ENCODE measurements at regions not wholly inside any gene's neighbourhood (a gene's known extent, or its start where the extent isn't known, plus 50 kb on each side); places are given as distances from the start of the nearest gene placed in this dataset.
"Not testable (repeated sequence)": the region's sequence is repeated elsewhere in the genome, so short reads cannot be mapped to it uniquely, and the experiment has no call there.

DNA sequence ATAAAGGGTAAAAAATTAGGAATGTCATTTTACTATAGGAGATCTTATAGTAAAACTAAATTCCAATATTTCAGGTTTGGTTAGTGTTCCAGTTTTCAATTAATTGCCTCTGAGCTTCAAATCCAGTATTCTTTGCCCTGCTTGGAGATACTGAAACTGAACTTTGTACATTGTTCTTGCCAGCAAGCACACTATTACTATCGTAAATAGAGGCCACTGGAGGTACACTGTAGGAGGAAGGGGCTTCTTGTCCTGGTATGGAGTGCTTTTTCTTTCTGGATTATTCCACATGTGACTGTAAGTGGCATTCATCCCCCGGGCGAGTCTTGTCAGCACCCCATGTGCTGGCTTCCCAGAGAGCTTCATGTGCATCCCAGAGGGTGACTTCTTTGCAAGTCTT lies 234.7 kb upstream of the PTPRZ1 start:
- DNase-seq, result no peak
- in situ Hi-C loops (cut with HindIII; ENCODE audit: low pct_ligation_motif_present, low pct_unique_long_range_greater_than_20kb, low sequenced_read_pairs), result no loop called here

DNA sequence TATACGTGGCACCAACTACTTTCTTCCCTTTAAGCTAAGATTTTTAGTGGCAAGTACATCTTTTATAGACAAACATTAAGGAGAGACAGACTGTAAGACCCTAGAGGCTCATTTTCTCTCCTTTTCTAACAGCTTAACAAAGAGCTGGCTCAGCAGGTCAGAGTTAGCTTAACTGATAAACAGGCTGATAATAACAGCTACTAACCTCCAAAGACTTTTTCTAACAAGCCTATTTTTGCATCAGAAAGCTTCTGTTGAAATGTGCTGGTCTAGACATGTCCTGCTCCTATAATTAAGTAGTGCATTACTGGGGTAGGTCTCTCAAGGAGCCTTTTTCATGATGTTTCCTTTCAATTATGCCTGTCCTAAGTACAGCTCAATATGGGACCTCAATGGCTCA lies 238.2 kb upstream of the FAM3C start:
- no peak for DNase-seq
- in situ Hi-C loops (cut with HindIII; ENCODE audit: low pct_ligation_motif_present, low pct_unique_long_range_greater_than_20kb, low sequenced_read_pairs), result no loop called here

DNA sequence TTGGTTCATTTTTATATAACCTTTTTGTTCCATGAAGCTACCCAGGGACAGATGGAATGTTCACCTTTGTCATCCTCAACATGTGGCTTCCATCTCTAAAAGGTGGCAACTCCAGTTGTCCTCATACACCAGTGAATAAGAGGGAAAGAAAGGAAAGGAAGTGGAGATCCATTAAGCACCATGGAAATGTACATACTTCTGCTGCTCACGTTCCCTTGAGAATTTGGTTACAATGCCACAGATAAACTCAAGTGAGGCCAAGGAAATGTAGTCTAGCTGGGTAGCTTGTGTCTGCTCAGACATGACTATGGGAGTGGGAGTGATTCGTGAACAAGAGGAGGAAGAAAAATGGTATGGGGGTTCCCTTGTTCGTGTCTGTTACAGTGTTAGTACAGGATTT lies 237.1 kb upstream of the FAM3C start:
- in situ Hi-C loops (cut with HindIII; ENCODE audit: low pct_ligation_motif_present, low pct_unique_long_range_greater_than_20kb, low sequenced_read_pairs), result no loop called here

DNA sequence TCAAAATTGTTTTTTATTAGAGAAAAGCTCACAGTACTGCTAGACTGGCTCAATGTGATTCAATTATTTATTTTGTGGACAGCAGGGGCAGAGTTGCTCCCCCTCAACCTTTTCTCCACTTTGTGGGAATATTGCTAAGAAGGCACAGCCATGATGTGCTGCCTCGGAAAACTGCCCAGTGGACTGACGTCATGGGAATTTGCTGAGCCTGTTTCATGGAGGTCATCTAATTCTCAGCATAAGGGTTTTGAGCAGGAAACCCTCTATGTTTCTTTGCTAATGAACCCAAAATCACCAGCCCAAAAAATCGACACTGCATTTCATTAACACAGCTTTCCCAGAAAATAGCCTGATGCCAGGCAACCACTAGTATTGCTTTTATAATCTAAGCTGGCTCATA lies 228.8 kb upstream of the FAM3C start:
- DNase-seq, result no peak
- in situ Hi-C loops (cut with HindIII; ENCODE audit: low pct_ligation_motif_present, low pct_unique_long_range_greater_than_20kb, low sequenced_read_pairs), result no loop called here

More for the DNA sequence above, 237.1 kb upstream of the FAM3C start:
- no peak for DNase-seq

DNA sequence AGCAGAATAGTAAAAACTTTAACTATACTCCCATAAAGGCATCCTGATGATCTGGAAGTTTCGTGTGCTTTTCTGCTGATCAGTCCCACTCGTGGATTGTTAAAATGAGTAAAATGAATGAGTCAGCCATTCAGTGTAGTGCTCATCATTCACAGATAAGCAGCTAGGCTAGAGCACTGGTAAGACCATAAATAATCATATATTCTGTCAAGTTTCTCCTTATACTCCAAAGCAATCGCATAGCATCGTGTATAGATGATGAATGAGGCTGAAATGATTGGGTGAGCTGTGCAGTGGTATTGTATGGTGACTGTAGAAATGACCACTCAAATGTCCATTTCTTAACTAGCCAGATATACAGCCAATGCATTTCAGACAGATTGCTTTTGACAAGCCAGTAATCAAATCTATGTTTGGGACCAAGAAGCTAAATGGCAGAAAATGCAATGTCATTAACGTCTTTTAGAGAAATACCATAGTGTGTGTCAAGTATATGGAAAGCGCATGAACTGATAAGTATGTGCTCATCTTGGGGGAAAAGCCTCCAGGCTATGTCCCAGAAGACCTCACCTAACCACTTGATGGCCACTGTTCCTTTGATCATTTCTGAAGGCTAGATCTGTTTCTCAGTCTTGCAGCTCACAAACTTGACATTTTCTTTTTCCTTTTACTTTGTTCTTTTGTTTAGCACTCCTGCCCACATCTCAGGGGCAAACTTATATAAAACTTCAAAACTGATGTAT lies 227.2 kb upstream of the FAM3C start:
- in situ Hi-C loops (cut with HindIII; ENCODE audit: low pct_ligation_motif_present, low pct_unique_long_range_greater_than_20kb, low sequenced_read_pairs), result no loop called here
- no peak for DNase-seq

DNA sequence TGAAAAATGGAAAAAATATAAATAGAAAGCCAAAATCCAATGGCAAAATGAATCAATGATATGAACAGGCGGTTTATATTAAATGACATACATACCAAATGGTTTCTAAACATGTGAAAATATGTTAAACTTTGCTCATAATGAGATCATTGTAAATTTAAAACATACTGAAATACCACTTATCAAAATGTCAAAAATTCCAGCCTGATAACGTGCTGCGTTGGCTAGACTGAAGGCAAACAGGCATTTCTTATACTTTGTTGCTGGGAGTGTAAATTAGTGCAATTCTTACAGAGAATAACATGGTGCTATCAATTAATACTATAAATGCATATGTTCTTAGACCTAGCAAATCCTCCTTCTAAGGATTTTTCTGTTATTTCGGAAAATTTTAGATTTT lies 225.8 kb upstream of the FAM3C start:
- in situ Hi-C loops (cut with HindIII; ENCODE audit: low pct_ligation_motif_present, low pct_unique_long_range_greater_than_20kb, low sequenced_read_pairs), result no loop called here
- no peak for DNase-seq

DNA sequence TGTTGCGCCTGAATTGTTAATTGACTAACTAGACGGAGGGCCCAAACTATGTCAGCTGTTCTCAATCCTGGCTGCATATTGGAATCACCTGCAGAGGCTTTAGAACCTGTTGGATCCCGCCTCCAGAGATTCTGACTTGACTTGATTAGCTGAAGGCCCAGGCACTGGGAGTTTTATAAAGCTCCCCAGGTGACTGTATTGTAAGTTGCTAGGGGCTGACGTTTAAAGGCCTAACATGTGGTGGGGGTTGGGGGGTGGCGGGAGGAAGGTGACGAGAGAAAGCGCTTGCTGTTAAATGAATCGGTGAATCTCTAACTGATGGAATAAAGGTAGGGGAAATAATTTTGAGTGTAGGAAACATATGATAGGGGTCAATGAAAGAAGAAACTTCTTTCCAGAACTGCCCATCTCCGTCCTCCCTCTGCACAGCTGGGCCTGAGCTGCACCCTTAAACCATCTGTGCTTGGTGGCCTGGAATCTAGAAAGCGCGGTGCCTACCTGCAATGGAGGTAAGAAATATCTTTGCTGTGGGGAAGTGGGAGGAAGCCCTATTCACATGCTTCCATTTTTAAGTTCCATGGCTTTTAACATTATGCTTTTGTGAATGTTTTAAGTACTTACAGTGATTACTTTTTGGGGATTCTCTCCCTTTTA lies 225.0 kb upstream of the FAM3C start:
- DNase-seq, result no peak
- in situ Hi-C loops (cut with HindIII; ENCODE audit: low pct_ligation_motif_present, low pct_unique_long_range_greater_than_20kb, low sequenced_read_pairs), result no loop called here

DNA sequence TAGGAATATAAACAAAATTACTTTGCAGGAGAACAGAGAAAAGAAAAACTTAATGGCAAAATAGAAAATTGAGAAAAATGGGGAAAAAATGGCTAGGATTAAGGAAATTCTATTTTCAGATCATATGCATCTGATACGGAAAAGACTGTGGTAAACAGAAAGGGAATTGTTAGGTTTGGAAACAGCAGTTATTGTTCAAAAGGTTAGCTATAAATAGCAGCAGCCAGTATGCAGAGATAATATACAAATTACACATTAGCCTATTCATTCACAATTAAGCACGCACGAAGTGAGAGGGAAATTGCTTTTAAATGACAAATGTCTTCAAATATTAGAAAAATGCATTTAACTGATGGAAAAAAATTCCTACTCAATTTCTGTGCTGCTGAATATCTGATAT lies 224.1 kb upstream of the FAM3C start:
- in situ Hi-C loops (cut with HindIII; ENCODE audit: low pct_ligation_motif_present, low pct_unique_long_range_greater_than_20kb, low sequenced_read_pairs), result no loop called here

DNA sequence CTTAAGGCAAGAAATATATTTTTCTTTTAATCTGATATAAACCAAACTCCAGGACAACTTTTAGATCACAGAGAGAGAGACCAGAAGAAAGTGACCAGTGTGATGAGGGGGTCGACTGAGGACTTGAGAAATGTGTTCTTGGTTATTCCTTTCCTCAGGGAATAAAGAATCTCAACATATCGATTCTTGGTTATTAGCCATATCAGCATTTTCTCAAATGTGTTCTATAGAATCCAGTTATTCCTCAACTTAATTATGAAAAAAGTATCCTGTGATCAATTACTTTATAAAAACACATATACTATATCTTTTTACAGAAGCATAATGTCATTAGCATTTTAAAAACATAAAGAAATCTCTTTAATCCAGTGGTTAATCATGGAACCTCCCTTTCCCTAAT lies 222.1 kb upstream of the FAM3C start:
- in situ Hi-C loops (cut with HindIII; ENCODE audit: low pct_ligation_motif_present, low pct_unique_long_range_greater_than_20kb, low sequenced_read_pairs), result no loop called here
- no peak for DNase-seq

More for the DNA sequence above, 224.1 kb upstream of the FAM3C start:
- DNase-seq, result no peak

DNA sequence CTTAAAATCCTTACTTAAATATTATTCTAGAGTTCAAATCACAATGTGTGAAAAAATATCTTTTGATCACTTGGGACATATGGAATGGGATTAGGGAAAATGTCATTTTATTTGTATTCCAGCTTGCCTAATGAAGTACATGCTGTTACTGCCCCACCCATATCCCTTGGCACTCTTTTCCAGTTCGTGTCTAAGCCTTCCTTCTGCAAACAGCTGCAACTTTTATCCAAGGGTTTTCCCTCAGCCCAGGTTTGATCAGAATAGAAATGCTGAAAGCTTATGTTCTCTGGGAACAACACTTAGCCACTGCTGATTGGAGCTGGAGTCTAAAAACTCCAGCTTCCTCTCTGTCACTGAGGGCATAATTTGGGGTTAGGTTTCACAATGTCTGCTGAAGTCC lies 214.1 kb upstream of the FAM3C start:
- in situ Hi-C loops (cut with HindIII; ENCODE audit: low pct_ligation_motif_present, low pct_unique_long_range_greater_than_20kb, low sequenced_read_pairs), result no loop called here
- no peak for DNase-seq

DNA sequence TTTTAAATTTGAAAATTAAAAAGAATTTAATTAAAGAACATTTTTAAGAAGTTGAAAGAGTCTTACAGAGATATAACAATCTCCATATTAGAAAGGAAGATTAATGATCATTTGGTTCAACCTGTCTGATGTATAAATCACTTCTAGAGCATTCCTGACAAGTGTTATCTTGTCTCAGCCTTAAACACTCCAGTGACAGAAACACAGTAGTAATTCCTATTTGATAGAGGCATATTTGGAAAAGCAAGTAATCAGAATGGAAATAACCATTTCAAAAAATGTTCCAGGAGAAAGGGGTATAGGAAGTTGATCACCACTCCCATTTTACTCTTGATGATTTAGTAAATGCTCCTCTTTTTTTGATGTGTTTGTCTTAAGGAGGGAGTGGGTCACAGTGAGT lies 213.1 kb upstream of the FAM3C start:
- in situ Hi-C loops (cut with HindIII; ENCODE audit: low pct_ligation_motif_present, low pct_unique_long_range_greater_than_20kb, low sequenced_read_pairs), result no loop called here
- DNase-seq, result no peak

DNA sequence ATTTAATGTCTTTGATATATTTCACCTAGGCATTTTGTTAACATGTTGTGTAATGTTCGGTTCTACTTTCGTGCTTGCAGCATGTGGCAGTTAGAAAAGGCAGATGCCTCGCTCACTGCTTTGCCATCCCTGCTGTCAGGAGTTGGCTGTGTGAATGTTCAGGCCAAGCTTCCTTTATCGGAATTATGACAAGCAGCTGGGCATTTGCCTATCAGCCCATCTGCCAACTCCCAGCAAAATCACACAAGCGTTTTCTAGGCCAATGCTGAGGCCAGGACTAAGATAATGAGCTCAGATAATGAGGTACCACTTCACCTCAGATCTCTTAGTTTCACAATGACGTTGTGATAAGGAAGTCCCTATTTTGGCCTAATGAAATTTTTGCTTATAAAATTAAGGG lies 212.7 kb upstream of the FAM3C start:
- in situ Hi-C loops (cut with HindIII; ENCODE audit: low pct_ligation_motif_present, low pct_unique_long_range_greater_than_20kb, low sequenced_read_pairs), result no loop called here
- no peak for DNase-seq

DNA sequence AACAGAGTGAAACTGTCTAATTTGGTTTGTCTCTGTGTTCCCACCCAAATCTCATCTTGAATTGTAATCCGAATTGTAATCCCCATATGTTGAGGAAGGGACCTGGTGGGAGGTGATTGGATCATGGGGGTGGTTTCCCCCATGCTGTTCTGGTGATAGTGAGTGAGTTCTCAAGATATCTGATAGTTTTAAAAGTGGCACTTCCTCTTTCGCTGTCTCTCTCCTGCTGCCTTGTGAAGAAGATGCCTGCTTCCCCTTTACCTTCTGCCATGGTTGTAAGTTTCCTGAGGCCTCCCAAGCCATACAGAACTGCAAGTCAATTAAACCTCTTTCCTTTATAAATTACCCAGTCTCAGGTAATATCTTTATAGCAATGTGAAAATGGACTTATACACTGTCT lies 212.1 kb upstream of the FAM3C start:
- DNase-seq; in situ Hi-C loops (cut with HindIII; ENCODE audit: low pct_ligation_motif_present, low pct_unique_long_range_greater_than_20kb, low sequenced_read_pairs): not testable (repeated sequence)

DNA sequence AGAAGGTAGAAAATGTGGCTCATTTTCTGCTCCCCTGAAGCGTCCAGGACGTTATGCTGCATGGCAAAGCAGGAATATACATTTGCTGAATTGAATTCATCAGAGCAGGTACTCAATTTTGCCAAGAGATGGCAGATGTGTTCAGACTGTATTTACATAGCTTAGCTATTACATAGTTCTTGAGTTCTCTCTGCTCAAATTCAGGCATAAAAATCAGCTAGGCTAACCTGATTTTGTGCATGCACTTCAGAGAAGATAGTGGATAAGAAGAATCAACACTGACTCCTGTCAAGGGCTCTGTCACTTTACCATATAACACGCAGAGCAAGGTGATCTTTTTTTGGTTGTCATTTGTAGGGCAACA lies 209.2 kb upstream of the FAM3C start:
- in situ Hi-C loops (cut with HindIII; ENCODE audit: low pct_ligation_motif_present, low pct_unique_long_range_greater_than_20kb, low sequenced_read_pairs), result no loop called here

DNA sequence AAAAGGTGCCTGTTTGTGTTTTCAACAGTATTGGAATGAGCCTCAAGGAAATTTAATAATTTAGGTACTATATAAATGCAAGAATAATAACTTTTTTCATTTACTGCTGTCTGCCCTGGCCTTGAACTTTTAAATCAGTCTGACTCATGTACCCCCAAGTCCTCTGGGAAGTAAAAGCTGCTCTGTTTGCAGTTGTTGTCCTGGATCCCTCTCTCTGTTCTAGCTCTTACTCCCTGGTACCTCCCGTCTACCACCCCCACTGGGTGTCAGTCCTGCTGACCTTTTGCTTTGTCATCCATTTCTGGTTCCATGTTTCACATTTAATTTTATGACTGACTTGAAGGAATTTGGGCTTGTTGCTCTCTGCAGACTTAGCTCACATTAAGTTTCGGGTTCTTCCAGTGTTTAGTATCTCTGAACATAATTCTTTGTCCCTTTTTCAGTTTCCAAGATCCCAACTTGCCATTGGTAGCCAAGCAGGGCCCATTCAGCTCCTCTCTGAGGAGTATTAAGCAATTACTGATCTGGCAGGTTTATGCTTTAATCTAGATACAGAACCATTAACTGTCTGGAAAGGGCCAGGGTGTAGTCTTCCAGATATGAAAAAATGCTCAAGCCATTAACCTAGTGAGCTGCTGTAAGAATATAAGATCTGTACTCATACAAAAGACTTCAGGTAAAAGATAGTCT lies 208.7 kb upstream of the FAM3C start:
- DNase-seq, result no peak
- in situ Hi-C loops (cut with HindIII; ENCODE audit: low pct_ligation_motif_present, low pct_unique_long_range_greater_than_20kb, low sequenced_read_pairs), result no loop called here

More for the DNA sequence above, 209.2 kb upstream of the FAM3C start:
- DNase-seq, result peak; percentile 26

DNA sequence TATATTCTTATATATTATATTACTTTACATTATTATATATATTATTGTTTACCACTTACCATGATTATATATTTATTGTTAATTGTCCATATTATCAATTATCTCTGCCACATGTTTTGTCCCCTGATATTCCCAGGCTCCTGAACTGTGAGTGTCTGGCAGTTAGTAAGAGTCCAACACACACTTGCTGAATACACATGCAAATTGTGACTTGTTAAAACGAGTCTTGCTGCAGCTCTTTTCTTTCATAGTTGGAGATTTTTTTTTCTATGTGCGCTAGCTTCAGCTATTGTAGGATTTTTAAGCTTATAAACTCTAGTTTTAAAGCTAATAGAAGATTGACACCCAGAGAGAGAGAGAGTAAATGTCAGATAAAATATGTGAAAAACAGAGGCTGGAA lies 207.8 kb upstream of the FAM3C start:
- DNase-seq, result no peak
- in situ Hi-C loops (cut with HindIII; ENCODE audit: low pct_ligation_motif_present, low pct_unique_long_range_greater_than_20kb, low sequenced_read_pairs), result no loop called here

DNA sequence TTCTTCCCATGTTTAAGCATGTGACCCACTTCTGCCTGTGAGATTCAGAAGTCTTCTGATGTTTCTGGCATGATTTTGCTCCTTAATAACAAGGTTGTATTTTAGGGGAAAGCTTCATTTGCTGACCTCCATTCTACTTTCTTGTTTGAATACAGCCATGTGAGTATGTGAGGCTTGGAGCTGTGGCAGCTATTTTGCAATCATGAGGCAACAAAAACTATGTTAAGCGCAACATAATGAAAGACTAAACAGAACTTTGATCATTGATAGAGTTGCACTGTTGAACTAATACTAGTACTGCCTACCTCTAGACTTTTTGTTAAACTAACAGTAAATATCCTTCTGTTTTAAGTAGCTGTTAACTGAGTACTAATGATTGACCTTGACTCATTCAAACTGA lies 203.8 kb upstream of the FAM3C start:
- in situ Hi-C loops (cut with HindIII; ENCODE audit: low pct_ligation_motif_present, low pct_unique_long_range_greater_than_20kb, low sequenced_read_pairs), result no loop called here
- DNase-seq, result no peak

DNA sequence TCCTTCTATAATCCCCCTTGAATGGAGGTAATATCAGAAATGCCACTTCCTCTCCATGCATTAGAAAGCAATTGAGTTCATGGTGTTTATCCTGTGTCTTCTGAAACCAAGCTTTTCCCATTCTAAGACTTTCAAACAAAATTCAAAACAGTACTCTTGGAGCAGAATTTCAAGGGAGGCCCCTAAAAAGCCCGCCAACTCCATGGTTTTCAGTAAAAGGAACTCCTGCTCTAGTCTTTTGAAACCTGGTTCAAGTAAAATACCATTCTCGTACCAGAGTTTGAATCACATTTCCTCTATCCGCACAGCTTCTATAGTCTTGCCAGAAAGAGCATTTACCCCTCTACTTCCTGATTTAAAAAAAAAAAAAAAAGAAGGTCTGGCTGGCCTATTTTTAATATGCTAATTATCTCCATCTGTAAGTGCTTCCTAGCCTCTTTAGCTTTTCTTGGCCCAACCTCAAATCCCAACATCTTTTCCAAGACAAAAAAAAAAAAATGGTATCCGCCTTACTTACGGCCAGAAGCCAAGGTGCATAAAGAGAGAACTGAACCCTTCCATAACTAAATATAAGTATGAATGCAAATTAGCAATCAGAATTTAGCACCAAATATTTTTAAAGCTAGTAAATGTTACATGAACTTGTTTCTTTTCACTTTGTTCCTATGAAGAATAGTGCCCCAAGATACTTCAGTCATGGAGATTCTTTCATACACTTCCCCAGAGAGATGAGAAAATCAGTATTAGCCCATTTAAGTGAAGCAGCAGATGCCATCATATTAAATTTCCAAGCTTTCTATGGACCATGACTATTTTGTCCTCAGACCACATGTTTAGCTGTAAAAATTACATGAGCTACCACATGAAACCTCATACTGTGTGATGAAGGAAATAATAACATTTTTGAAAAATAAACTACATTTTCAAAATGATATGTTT lies 199.9 kb upstream of the FAM3C start:
- in situ Hi-C loops (cut with HindIII; ENCODE audit: low pct_ligation_motif_present, low pct_unique_long_range_greater_than_20kb, low sequenced_read_pairs), result no loop called here
- no peak for DNase-seq

DNA sequence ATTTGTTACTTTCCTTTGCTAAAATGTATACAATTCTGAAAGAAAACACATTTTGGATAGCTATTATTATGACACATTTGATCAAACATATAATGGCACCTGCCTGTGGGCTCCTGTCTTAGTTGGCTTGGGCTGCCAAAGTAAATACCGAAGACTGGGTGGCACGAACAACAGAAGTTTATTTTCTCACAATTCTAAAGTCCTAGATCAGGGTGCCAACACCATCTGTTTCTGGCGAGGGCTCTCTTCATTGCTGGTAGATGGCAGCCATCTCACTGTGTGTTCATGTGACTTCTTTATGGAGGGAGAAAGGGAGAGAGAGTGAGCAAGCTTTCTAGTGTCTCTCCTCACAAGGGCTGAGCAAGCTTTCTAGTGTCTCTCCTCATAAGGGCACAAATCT lies 195.8 kb upstream of the FAM3C start:
- no peak for DNase-seq
- in situ Hi-C loops (cut with HindIII; ENCODE audit: low pct_ligation_motif_present, low pct_unique_long_range_greater_than_20kb, low sequenced_read_pairs), result no loop called here

Measured in ACHN (cell line).